GM19455 (cell line): ENCODE measurements at regions not wholly inside any gene's neighbourhood (a gene's known extent, or its start where the extent isn't known, plus 50 kb on each side); places are given as distances from the start of the nearest gene placed in this dataset.
"Not testable (repeated sequence)": the region's sequence is repeated elsewhere in the genome, so short reads cannot be mapped to it uniquely, and the experiment has no call there.

ENCODE experiments used
- ATAC-seq: cut with Tn5 transposase; IDR thresholded peaks from one replicate; pipeline ENCODE4 v1.9.1; 2021; ENCODE audit not compliant: unreplicated experiment

- ATAC-seq: no peak
Observed at GRCh38 chr3:25171118-25171807, 256.8 kb upstream of the RARB start.

GRCh38 chr3:25171897-25172296, 256.2 kb upstream of the RARB start:
- no peak for ATAC-seq

GRCh38 chr3:25173606-25174005, 254.5 kb upstream of the RARB start:
- no peak for ATAC-seq

- no peak for ATAC-seq
Observed at GRCh38 chr3:25174251-25174650, 253.8 kb upstream of the RARB start.

GRCh38 chr3:25177041-25177440, 251.0 kb upstream of the RARB start:
- no peak for ATAC-seq

GRCh38 chr3:25178672-25179071, 249.4 kb upstream of the RARB start:
- no peak for ATAC-seq

GRCh38 chr3:25181096-25181495, 247.0 kb upstream of the RARB start:
- ATAC-seq: no peak

GRCh38 chr3:25182794-25183193, 245.3 kb upstream of the RARB start:
- no peak for ATAC-seq

- no peak for ATAC-seq
Observed at GRCh38 chr3:25184641-25185250, 243.3 kb upstream of the RARB start.

GRCh38 chr3:25191673-25192072, 236.4 kb upstream of the RARB start:
- ATAC-seq: no peak

- not testable (repeated sequence) for ATAC-seq
Observed at GRCh38 chr3:25199567-25199966, 228.5 kb upstream of the RARB start.

GRCh38 chr3:25212736-25213135, 215.3 kb upstream of the RARB start:
- no peak for ATAC-seq

- ATAC-seq: no peak
Observed at GRCh38 chr3:25214034-25214433, 214.0 kb upstream of the RARB start.

- ATAC-seq: no peak
Observed at GRCh38 chr3:25218362-25218761, 209.7 kb upstream of the RARB start.

GRCh38 chr3:25226747-25227146, 201.3 kb upstream of the RARB start:
- ATAC-seq: no peak

- no peak for ATAC-seq
Observed at GRCh38 chr3:25229586-25229985, 198.5 kb upstream of the RARB start.

- ATAC-seq: no peak
Observed at GRCh38 chr3:25235031-25235430, 193.0 kb upstream of the RARB start.

- ATAC-seq: no peak
Observed at GRCh38 chr3:25235466-25235865, 192.6 kb upstream of the RARB start.

GRCh38 chr3:25237602-25238001, 190.5 kb upstream of the RARB start:
- no peak for ATAC-seq

- ATAC-seq: no peak
Observed at GRCh38 chr3:25239042-25239441, 189.0 kb upstream of the RARB start.

GRCh38 chr3:25246913-25247312, 181.2 kb upstream of the RARB start:
- ATAC-seq: no peak

GRCh38 chr3:25252291-25252690, 175.8 kb upstream of the RARB start:
- no peak for ATAC-seq

- ATAC-seq: no peak
Observed at GRCh38 chr3:25257026-25257425, 171.0 kb upstream of the RARB start.
